NCI-H524 (cell line): ENCODE measurements at regions not wholly inside any gene's neighbourhood (a gene's known extent, or its start where the extent isn't known, plus 50 kb on each side); places are given as distances from the start of the nearest gene placed in this dataset.

Experiments used
- DNase-seq, 2 experiments: peaks; one replicate each; lab custom pipeline; 2025; lab: John Stamatoyannopoulos, UW

DNA sequence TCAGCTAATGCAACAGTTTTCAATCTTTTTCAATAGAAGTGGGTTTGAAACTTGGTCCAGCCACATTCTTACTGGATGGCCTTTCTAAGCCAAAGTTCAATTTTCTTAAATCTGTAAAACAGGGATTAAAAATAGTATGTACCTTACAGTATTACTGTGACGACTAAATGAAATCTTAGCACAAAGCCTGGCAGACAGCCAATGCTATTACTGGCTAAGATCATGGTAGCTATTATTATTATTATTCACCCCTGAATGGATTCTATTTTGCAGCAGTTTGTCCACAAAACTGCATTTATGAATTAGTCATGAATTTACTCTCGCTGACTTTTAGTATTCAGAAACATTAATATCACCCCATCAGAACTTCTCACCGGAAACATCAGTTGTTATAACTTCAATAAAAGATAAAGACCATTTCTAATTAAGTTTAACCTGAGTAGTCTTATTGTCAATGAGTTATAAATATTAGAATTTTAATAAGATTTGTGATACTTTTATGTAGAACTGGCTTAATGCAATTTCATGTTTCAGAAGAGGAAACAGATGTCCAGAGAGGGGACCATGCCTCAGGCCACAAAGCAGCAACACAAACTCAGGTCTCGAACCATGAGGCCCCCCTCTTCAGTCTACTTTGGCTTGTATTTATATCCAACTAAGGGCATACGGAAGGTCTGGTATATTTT lies 468.2 kb downstream of the ARHGEF28 start:
- peak; percentile 22 to 34 for DNase-seq

DNA sequence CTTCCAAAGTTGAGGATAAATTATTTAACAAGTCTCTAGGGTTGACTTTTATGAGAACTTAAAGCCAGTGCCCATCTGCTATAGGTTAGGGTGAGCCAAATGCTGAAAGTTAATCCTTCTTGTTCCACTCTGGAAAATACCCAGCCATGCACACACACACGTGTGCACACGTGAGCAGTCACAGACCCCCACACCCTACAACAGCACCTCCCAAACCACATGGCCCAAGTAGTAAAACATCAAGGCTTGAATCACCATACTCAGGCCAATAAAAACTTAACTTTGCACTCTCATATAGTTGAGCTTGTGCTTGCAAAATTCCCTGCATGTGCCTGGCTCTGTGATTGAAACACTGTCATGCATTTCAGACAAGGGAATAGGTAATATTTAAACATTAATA lies 467.6 kb downstream of the ARHGEF28 start:
- peak; percentile 82 to 95 for DNase-seq

- peak in 1 of 2 experiments; percentile 14 for DNase-seq
Measured at GRCh38 chr5:74092766-74093165, 466.8 kb downstream of the ARHGEF28 start.

GRCh38 chr5:74085782-74086181 lies 459.8 kb downstream of the ARHGEF28 start:
- no peak for DNase-seq

DNA sequence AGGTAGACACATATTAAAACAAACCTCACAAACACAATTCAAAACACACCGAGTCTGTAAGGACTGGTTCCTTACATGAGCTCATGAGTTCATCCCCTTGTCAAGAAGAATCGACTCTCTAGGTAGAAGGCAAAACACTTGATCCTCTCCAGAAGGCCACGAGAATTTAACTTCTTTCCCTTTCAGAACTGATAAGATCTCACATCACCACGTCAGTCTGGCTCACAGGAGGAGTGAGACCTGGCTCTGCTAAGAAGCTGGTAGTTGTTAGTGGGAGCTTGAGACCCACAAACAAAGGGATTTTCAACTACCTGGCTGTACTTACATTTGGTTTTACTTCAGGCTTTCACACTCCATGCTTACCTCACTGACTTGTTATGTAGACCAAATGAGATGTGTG lies 459.2 kb downstream of the ARHGEF28 start:
- no peak for DNase-seq

DNA sequence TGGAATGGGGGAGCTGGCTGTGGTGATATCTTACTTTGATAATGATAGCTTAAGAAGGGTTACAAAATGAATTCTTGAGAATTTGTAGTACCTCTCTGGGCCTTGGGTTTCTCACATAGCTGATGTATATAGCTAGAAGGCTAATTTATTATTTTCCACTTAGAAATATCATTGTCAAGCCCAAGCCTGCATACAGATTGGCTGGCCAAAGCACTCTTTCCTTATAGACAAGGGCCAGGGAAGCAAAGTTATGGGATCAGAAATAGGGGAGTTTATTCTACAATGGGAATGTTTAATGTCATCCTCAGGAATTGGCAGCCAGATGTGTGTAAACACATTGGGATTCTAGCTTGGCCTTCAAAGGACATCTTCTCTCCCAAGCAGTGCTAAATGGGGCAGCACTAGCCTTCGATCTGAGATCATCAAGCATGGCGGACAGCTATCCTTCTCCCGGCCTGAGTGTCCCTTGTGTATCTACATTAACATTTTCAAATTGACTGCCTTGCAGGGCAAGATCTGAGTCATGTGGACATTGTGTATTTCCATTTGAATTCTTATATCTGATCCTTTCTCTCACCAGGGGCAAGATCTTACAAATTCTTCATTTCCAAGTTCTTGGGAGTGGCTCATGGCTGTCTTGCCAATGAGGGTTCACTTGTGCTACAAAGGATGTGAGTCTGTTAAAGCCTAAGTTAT lies 457.2 kb downstream of the ARHGEF28 start:
- no peak for DNase-seq

GRCh38 chr5:74082512-74083055 lies 456.6 kb downstream of the ARHGEF28 start:
- no peak for DNase-seq

DNA sequence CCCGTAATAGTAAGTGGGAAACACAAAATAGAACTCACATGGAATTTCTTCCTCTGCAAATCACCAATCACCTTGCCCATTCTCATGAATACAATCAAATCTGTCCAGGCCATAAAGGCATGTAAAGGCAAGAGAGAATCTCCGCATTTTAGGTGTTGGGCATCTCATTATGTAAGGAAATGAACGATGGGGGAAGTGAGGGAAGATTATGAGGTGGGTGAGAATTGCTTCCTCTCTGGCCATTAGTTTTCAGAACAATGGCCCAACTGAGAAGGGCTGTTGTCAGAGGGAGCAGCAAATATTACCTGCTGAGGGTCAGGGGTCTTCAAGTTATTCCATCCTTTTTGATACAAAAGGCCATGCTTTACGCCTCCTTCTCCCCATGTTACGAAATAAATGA lies 455.1 kb downstream of the ARHGEF28 start:
- DNase-seq = no peak

GRCh38 chr5:74079971-74080556 lies 454.1 kb downstream of the ARHGEF28 start:
- DNase-seq = no peak

DNA sequence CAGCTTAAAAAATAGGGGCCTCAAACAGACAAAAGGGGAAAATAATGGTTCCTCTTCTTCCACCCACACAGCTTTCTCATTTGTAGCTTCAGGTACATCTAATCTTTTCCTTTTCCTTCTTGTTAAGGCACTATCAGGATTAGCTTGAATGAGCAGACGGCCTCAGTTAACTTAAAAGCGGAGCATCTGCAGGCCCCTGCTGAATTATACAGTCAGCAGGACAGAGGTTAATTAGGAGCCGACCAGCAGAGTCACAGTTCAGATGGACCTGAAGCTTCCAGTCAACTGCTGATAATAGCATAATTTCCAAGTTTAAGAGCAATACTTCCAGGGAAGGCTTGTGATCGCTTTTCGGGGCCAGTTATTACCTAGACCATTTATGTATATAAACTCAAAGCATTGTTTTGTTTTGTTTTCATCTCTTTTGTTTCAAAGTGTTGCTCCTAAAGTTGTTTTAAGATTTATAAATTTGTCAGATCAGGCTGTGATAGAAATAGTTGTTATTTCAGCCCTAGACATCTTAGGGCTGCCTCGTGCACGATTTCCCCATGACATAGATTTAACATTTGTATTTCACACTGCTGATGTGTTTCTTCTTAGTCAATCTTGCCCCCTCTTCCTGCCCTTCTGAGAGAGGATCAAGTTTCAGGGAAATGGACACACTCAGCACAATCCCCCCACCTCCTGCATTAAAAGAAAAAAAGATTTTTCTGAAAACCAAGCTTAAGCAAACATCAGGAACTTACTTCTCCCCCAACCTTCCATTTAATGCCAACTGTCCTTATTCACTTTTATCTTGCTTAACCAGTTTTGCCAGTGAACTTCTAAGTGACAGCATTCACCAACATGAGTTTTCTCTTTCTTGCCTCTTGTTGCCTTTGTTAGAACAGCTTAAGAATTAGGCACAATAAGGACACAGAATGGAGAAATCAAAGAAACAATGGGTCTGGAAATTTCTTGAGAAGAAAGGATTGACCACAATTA lies 449.8 kb downstream of the ARHGEF28 start:
- DNase-seq = peak; percentile 48 to 81

GRCh38 chr5:74074111-74074510 lies 448.1 kb downstream of the ARHGEF28 start:
- DNase-seq = no peak

GRCh38 chr5:74073257-74073656 lies 447.3 kb downstream of the ARHGEF28 start:
- no peak for DNase-seq

- no peak for DNase-seq
Measured at GRCh38 chr5:74072646-74073045, 446.6 kb downstream of the ARHGEF28 start.

DNA sequence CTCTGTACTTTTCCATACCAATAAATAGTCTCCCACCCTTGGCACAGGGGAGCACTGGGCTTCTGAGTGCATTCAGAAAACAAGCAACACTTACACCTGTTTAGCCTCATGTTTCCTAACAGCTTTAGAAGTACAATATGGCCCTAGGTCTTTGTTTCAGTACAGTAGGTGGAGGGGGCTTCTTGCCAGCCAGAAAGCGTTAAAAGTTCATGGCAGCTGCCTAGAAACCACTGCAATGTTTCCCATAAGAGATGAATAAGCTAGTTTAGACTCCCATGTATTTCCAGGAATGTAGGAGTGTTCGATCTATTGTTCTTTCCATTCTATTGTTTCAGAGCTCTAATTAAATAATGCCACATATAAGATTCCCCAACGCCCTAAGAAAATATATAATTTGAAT lies 444.8 kb downstream of the ARHGEF28 start:
- DNase-seq = peak in 1 of 2 experiments; percentile 6

DNA sequence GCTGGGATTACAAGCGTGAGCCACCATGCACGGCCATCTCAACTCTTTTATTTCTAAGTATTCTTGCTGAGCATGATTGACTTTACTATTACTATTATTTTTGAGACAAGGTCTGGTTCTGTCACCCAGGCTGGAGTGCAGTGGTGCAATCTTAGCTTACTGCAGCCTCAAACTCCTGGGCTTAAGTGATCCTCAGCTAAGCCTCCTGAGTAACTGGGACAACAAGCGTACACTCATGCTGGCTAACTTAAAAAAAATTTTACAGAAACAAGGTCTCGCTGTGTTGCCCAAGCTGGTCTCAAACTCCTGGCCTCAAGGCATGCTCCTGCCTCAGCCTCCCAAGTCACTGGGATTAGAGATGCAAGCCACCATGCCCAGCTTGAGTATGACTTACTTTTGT lies 443.7 kb downstream of the ARHGEF28 start:
- no peak for DNase-seq

DNA sequence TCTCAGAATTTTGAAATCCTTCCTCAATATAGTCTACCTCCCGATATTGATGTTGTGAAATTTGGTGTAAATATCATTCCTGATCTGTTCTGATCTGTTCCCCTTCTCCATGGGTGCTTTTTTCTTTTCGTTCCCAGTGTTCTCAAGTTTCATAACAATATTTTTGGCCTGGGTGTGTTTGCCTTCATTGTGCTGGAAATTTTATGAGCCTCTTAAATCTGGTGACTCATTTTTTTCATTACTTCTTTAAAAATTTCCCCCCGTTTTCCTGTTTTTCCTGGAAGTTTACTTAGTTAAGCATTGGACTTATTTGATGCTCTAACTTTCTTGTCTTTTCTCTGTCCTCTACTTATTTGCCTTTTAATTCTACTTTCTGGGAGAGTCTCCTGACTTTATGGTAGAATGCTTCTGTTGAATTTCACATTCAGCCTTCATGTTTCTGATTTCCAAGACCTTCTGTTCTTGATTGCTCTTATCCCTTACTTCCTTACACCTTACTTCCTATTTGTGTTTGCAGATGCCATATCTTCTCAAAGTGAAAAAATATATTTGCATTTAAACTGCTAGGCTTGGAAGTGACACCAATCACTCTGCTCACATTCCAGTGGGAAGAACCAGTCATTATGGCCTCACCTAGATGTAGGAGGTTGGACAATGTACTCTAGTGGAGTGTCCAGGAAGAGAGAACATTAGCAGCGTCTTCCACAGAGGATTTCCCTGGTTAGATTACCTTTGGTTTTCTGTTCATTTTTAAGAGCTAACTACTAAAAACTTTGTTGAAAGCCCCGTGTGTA lies 441.9 kb downstream of the ARHGEF28 start:
- DNase-seq = no peak

DNA sequence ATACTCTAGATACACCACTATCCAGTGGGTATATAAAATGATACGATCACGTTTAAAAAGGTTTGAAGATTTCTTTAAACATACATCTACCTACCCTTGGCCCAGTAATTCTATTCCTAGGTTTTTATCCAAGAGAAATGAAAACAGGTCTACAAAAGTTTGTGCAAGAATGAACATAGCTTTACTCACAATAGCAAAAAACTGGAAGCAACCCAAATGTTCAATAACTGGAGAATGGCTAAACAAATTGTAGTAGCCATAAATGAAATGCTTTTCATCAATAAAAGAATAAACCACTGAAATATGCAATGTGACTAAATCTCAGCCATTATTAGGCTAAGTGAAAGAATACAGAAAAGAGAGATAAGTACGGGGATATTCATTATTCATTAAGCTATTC lies 438.9 kb downstream of the ARHGEF28 start:
- DNase-seq = no peak

DNA sequence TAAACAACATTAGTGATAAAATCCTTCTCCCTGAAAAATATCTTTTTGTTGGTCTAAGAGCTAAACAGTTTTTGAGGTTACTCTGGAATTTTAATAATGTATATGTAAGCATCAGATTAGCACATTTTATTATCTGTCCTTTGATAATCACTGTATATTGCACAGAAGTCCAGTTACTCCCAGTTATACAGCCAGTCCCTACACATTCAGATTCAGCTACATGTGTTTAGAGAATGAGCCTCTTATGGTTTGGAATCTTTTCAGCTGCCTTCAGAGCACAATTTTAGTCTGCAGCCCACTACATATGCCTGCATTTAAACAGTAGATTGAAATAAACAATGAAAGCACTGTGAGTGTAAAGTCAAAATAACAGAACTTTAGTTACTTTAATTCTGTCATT lies 438.2 kb downstream of the ARHGEF28 start:
- no peak for DNase-seq

- DNase-seq = no peak
Measured at GRCh38 chr5:74063821-74064220, 437.8 kb downstream of the ARHGEF28 start.

- no peak for DNase-seq
Measured at GRCh38 chr5:74063346-74063745, 437.4 kb downstream of the ARHGEF28 start.

GRCh38 chr5:74061292-74061691 lies 435.3 kb downstream of the ARHGEF28 start:
- DNase-seq = no peak
